GM12892 (cell line): ENCODE measurements at regions not wholly inside any gene's neighbourhood (a gene's known extent, or its start where the extent isn't known, plus 50 kb on each side); places are given as distances from the start of the nearest gene placed in this dataset.

Source experiments
- POLR2A ChIP-seq: IDR thresholded peaks from 2 replicates; pipeline ENCODE4 v1.6.1; 2011; ENCODE audit warnings: low read depth, low read length, control low read depth
- POLR2AphosphoS5 ChIP-seq: IDR thresholded peaks from 2 replicates; pipeline ENCODE4 v1.6.1; 2011; ENCODE audit warnings: low read depth, low read length, control low read depth
- TAF1 ChIP-seq: IDR thresholded peaks from 2 replicates; pipeline ENCODE4 v1.6.1; 2011; ENCODE audit warnings: low read depth, mild to moderate bottlenecking, control low read depth, low read length, borderline replicate concordance

DNA sequence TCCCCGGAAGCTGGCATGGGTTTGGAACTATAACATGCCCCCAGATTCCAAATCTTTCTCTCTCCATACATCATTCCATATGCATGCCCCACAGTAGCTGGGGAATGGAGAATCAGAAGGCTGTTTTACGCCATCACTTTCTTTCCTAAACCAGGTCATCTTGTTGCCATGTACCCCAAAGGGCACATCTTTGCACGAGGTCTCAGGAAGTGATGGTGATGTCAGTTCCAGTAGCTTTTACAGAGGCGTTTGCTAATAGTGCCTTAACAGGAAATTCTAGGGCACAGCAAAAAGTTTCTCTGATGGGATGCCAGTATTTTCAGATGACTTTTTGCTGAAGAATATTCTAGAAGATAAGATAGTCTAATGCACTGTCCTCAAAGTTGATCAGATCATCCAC lies 241.5 kb downstream of the MAF start:
- TF ChIP-seq POLR2A (no peak), POLR2AphosphoS5 (no peak), TAF1 (no peak)
